ENCODE measurements at regions not wholly inside any gene's neighbourhood (a gene's known extent, or its start where the extent isn't known, plus 50 kb on each side); places are given as distances from the start of the nearest gene placed in this dataset.
"Not testable (repeated sequence)": the region's sequence is repeated elsewhere in the genome, so short reads cannot be mapped to it uniquely, and the experiment has no call there.

GRCh38 chr22:34620161-34620560, 445.8 kb upstream of the ISX start:
- DNase-seq = no peak
- in situ Hi-C loops (cut with MboI; ENCODE audit: low pct_unique_long_range_greater_than_20kb, low sequenced_read_pairs) = no loop called here

- in situ Hi-C loops (cut with MboI; ENCODE audit: low pct_unique_long_range_greater_than_20kb, low sequenced_read_pairs) = no loop called here
- peak; percentile 52 for DNase-seq
Observed at GRCh38 chr22:34620832-34621231, 445.1 kb upstream of the ISX start.

GRCh38 chr22:34622602-34623001, 443.4 kb upstream of the ISX start:
- DNase-seq = no peak
- in situ Hi-C loops (cut with MboI; ENCODE audit: low pct_unique_long_range_greater_than_20kb, low sequenced_read_pairs) = no loop called here

GRCh38 chr22:34623580-34623979, 442.4 kb upstream of the ISX start:
- in situ Hi-C loops (cut with MboI; ENCODE audit: low pct_unique_long_range_greater_than_20kb, low sequenced_read_pairs) = no loop called here
- no peak for DNase-seq

GRCh38 chr22:34625892-34626291, 440.1 kb upstream of the ISX start:
- in situ Hi-C loops (cut with MboI; ENCODE audit: low pct_unique_long_range_greater_than_20kb, low sequenced_read_pairs); DNase-seq: not testable (repeated sequence)

- no peak for DNase-seq
- in situ Hi-C loops (cut with MboI; ENCODE audit: low pct_unique_long_range_greater_than_20kb, low sequenced_read_pairs) = no loop called here
Observed at GRCh38 chr22:34638128-34638527, 427.8 kb upstream of the ISX start.

GRCh38 chr22:34639911-34640310, 426.0 kb upstream of the ISX start:
- no peak for DNase-seq

GRCh38 chr22:34645375-34645774, 420.6 kb upstream of the ISX start:
- in situ Hi-C loops (cut with MboI; ENCODE audit: low pct_unique_long_range_greater_than_20kb, low sequenced_read_pairs) = no loop called here
- DNase-seq = no peak

More at GRCh38 chr22:34639911-34640310, 426.0 kb upstream of the ISX start:
- in situ Hi-C loops (cut with MboI; ENCODE audit: low pct_unique_long_range_greater_than_20kb, low sequenced_read_pairs) = no loop called here

- in situ Hi-C loops (cut with MboI; ENCODE audit: low pct_unique_long_range_greater_than_20kb, low sequenced_read_pairs) = no loop called here
Observed at GRCh38 chr22:34669001-34669400, 397.0 kb upstream of the ISX start.

GRCh38 chr22:34683031-34683430, 382.9 kb upstream of the ISX start:
- DNase-seq; in situ Hi-C loops (cut with MboI; ENCODE audit: low pct_unique_long_range_greater_than_20kb, low sequenced_read_pairs): not testable (repeated sequence)

More at GRCh38 chr22:34669001-34669400, 397.0 kb upstream of the ISX start:
- no peak for DNase-seq

- in situ Hi-C loops (cut with MboI; ENCODE audit: low pct_unique_long_range_greater_than_20kb, low sequenced_read_pairs); DNase-seq: not testable (repeated sequence)
Observed at GRCh38 chr22:34684278-34684677, 381.7 kb upstream of the ISX start.

GRCh38 chr22:34687116-34687515, 378.8 kb upstream of the ISX start:
- in situ Hi-C loops (cut with MboI; ENCODE audit: low pct_unique_long_range_greater_than_20kb, low sequenced_read_pairs) = no loop called here
- no peak for DNase-seq

GRCh38 chr22:34688825-34689224, 377.1 kb upstream of the ISX start:
- in situ Hi-C loops (cut with MboI; ENCODE audit: low pct_unique_long_range_greater_than_20kb, low sequenced_read_pairs) = no loop called here
- no peak for DNase-seq

GRCh38 chr22:34696557-34696956, 369.4 kb upstream of the ISX start:
- DNase-seq = peak; percentile 19
- in situ Hi-C loops (cut with MboI; ENCODE audit: low pct_unique_long_range_greater_than_20kb, low sequenced_read_pairs) = no loop called here

- DNase-seq = no peak
- in situ Hi-C loops (cut with MboI; ENCODE audit: low pct_unique_long_range_greater_than_20kb, low sequenced_read_pairs) = no loop called here
Observed at GRCh38 chr22:34702279-34702678, 363.7 kb upstream of the ISX start.

GRCh38 chr22:34709641-34710040, 356.3 kb upstream of the ISX start:
- in situ Hi-C loops (cut with MboI; ENCODE audit: low pct_unique_long_range_greater_than_20kb, low sequenced_read_pairs) = no loop called here
- DNase-seq = no peak

GRCh38 chr22:34722901-34723300, 343.1 kb upstream of the ISX start:
- in situ Hi-C loops (cut with MboI; ENCODE audit: low pct_unique_long_range_greater_than_20kb, low sequenced_read_pairs) = no loop called here

GRCh38 chr22:34736081-34736480, 329.9 kb upstream of the ISX start:
- in situ Hi-C loops (cut with MboI; ENCODE audit: low pct_unique_long_range_greater_than_20kb, low sequenced_read_pairs) = no loop called here
- no peak for DNase-seq

More at GRCh38 chr22:34722901-34723300, 343.1 kb upstream of the ISX start:
- DNase-seq = no peak

- in situ Hi-C loops (cut with MboI; ENCODE audit: low pct_unique_long_range_greater_than_20kb, low sequenced_read_pairs) = no loop called here
- DNase-seq = no peak
Observed at GRCh38 chr22:34738661-34739400, 327.1 kb upstream of the ISX start.

- DNase-seq = no peak
- in situ Hi-C loops (cut with MboI; ENCODE audit: low pct_unique_long_range_greater_than_20kb, low sequenced_read_pairs) = no loop called here
Observed at GRCh38 chr22:34743110-34743751, 322.7 kb upstream of the ISX start.

Data from KBM-7 (cell line).